ENCODE measurements at regions not wholly inside any gene's neighbourhood (a gene's known extent, or its start where the extent isn't known, plus 50 kb on each side); places are given as distances from the start of the nearest gene placed in this dataset.

DNA sequence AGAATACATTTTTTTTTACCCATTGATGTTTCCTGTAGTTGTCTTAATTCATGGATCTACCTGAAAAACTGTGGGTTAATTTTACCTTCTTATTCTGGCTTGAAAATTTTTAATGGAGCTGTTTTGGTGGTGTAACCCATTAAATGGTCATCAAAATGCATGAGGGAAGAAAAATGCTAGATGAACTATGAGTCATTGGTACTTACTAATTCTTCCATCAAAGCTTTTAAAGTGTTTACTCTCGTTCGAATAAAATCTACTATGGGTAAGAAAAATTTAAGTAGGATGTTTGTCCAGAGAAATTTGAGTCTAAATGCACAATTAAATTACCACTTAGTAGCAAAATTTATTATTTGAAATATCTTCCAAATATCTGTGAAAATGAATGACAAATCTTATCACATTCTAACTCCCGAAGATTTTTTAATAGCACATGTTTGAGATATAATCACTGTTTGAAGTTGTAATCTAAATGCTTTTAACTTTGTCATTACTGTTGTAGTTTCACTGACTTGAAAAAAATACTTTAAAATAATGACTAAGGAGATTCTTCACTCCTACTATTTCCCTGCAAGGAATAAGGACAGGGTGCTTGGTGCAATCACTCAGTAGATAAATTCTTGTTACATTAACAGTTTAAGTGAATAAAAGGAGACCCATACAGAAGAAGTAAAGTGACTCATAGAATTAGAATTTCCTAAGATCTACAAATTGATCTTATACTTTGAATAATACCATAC is 437.7 kb downstream of the IRS2 start:
- TF ChIP-seq, protein P1, sequence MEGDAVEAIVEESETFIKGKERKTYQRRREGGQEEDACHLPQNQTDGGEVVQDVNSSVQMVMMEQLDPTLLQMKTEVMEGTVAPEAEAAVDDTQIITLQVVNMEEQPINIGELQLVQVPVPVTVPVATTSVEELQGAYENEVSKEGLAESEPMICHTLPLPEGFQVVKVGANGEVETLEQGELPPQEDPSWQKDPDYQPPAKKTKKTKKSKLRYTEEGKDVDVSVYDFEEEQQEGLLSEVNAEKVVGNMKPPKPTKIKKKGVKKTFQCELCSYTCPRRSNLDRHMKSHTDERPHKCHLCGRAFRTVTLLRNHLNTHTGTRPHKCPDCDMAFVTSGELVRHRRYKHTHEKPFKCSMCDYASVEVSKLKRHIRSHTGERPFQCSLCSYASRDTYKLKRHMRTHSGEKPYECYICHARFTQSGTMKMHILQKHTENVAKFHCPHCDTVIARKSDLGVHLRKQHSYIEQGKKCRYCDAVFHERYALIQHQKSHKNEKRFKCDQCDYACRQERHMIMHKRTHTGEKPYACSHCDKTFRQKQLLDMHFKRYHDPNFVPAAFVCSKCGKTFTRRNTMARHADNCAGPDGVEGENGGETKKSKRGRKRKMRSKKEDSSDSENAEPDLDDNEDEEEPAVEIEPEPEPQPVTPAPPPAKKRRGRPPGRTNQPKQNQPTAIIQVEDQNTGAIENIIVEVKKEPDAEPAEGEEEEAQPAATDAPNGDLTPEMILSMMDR (IDR thresholded peaks at IDR 0.05) = no peak
- no peak for TF ChIP-seq POLR2A (IDR thresholded peaks at IDR 0.05)
